Activated T-helper 2 cell treated with anti-CD3 and anti-CD28 coated beads, Interferon-gamma antibody, Interleukin-2, Interleukin-4, amounts not matched to agents 10 μg/mL and 5 μg/mL and 100 μg/mL, durations not matched to agents 14 hours and 24 hours and 36 hours (primary cell): ENCODE measurements at regions not wholly inside any gene's neighbourhood (a gene's known extent, or its start where the extent isn't known, plus 50 kb on each side); places are given as distances from the start of the nearest gene placed in this dataset.

Experiments
- DNase-seq: peaks from one replicate; pipeline ENCODE4 v3.0.0; 2021; ENCODE audit warnings: low spot score
- H3K27ac Mint-ChIP-seq: one replicate; pipeline ENCODE4 v1.8.0; 2021; ENCODE audit warnings: mixed read lengths
- H3K27me3 Mint-ChIP-seq: one replicate; pipeline ENCODE4 v1.8.0; 2021; ENCODE audit warnings: low read depth, mixed read lengths
- H3K36me3 Mint-ChIP-seq: one replicate; pipeline ENCODE4 v1.8.0; 2021; ENCODE audit warnings: low read depth, mixed read lengths
- H3K4me1 Mint-ChIP-seq: one replicate; pipeline ENCODE4 v1.8.0; 2021; ENCODE audit warnings: low read depth, mixed read lengths
- H3K4me3 Mint-ChIP-seq: one replicate; pipeline ENCODE4 v1.8.0; 2021; ENCODE audit warnings: low read depth, mild to moderate bottlenecking, moderate library complexity, mixed read lengths
- H3K9me3 Mint-ChIP-seq: one replicate; pipeline ENCODE4 v1.8.0; 2021; ENCODE audit warnings: mixed read lengths
- intact Hi-C: fragments of 100-400 bp; cut with micrococcal nuclease; formaldehyde crosslinking; loops from one replicate; pipeline ENCODE4 v1.15.1; 2023

- intact Hi-C loops: no loop called here
Observed at GRCh38 chr2:187224989-187225388, 223.1 kb downstream of the CALCRL start.

DNA sequence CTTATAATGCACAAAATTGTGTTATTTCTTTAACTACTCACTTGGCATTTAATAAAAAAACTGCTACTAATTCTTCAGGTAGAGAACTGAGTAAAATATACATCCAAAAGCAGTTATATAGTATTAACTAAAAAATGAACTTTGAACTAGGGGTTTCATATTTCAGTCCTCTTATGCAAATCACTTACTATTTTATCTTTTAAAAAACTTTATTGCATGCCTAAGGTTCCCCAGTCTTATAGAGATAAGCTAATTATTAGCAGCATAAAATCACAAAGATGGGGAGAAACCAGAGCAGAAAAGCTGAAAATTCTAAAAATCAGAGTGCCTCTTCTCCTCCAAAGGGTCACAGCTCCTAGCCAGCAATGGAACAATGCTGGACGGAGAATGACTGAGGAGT, 228.0 kb downstream of the CALCRL start:
- no peaks in the 10 kb centered on the region for H3K36me3 Mint-ChIP-seq
- no peak overlapping the region for H3K27ac Mint-ChIP-seq
- H3K4me1 Mint-ChIP-seq: no peaks in the 10 kb centered on the region
- no peaks in the 10 kb centered on the region for H3K27me3 Mint-ChIP-seq
- H3K4me3 Mint-ChIP-seq: no peak overlapping the region
- H3K9me3 Mint-ChIP-seq: no peaks in the 10 kb centered on the region
- intact Hi-C loops: no loop called here
- no peak for DNase-seq

More at GRCh38 chr2:187224989-187225388, 223.1 kb downstream of the CALCRL start:
- no peak overlapping the region for H3K4me3 Mint-ChIP-seq
- no peaks in the 10 kb centered on the region for H3K36me3 Mint-ChIP-seq
- H3K4me1 Mint-ChIP-seq: no peaks in the 10 kb centered on the region
- H3K9me3 Mint-ChIP-seq: no peaks in the 10 kb centered on the region
- H3K27ac Mint-ChIP-seq: no peak overlapping the region
- DNase-seq: no peak
- H3K27me3 Mint-ChIP-seq: no peaks in the 10 kb centered on the region

DNA sequence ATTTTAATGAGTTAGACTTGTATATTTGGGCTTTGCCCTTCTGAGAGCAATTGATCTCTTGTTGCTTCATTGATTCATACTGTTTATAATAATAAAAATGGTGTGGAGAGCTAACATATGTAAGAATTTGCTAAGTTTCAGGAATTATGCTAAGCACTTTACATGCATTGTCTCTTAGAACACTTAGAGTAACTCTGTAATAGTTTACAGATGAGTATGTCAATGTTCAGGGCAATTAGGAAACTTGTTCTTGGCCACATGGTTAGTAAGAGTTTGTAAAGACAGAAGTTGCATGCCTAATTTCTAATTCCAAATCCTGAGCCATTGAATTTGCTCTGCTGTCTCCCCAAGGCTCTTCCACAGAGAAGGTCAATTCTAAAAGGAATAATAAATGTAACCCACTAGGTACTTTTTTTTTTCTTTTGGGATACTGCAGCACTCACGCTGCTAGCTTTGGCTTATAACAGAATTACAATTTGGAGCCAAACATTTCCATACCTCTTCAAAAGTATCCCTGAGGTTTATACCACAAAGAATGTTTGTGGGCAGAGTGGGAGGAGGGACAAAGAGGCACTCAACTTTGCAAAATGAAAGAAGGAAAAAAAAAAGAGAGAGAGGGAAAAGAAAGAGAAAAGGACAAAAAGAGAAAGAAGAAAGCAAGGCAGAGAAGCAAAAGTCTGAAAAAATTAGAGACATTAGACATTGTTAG, 232.4 kb downstream of the CALCRL start:
- H3K9me3 Mint-ChIP-seq: no peaks in the 10 kb centered on the region
- no peak overlapping the region for H3K4me3 Mint-ChIP-seq
- H3K36me3 Mint-ChIP-seq: no peaks in the 10 kb centered on the region
- H3K27ac Mint-ChIP-seq: no peak overlapping the region
- H3K4me1 Mint-ChIP-seq: no peaks in the 10 kb centered on the region
- DNase-seq: no peak
- H3K27me3 Mint-ChIP-seq: no peaks in the 10 kb centered on the region
- intact Hi-C loops: no loop called here

DNA sequence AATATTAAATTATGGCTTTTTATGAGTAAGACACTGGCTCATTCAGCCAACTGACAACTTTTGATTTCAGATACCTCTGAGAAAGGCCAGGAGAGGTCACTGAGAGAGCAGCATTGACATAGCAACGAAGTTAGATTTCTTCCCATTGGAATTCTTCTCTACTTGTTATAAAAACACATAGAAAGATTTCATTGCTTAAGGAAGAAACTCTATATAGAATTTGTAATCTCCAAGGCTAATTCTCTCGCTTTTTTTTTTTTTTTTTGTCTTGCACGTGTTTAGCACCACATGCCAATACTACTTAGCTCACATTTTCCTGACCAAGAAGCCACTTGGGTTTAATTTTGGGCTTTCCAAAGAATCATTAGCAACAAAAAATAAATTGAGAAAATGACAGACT, 233.7 kb downstream of the CALCRL start:
- Mint-ChIP-seq H3K36me3 (no peaks in the 10 kb centered on the region), H3K27ac (no peak overlapping the region)
- intact Hi-C loops: no loop called here

GRCh38 chr2:187213798-187214197, 234.3 kb downstream of the CALCRL start:
- H3K4me1 Mint-ChIP-seq: no peaks in the 10 kb centered on the region
- H3K4me3 Mint-ChIP-seq: no peak overlapping the region
- H3K27me3 Mint-ChIP-seq: no peaks in the 10 kb centered on the region
- no peak for DNase-seq
- intact Hi-C loops: no loop called here
- H3K27ac Mint-ChIP-seq: no peak overlapping the region
- H3K9me3 Mint-ChIP-seq: no peaks in the 10 kb centered on the region
- H3K36me3 Mint-ChIP-seq: no peaks in the 10 kb centered on the region

More for the DNA sequence above, 233.7 kb downstream of the CALCRL start:
- Mint-ChIP-seq H3K4me1 (no peaks in the 10 kb centered on the region), H3K4me3 (no peak overlapping the region), H3K27me3 (no peaks in the 10 kb centered on the region), H3K9me3 (no peaks in the 10 kb centered on the region)
- no peak for DNase-seq

DNA sequence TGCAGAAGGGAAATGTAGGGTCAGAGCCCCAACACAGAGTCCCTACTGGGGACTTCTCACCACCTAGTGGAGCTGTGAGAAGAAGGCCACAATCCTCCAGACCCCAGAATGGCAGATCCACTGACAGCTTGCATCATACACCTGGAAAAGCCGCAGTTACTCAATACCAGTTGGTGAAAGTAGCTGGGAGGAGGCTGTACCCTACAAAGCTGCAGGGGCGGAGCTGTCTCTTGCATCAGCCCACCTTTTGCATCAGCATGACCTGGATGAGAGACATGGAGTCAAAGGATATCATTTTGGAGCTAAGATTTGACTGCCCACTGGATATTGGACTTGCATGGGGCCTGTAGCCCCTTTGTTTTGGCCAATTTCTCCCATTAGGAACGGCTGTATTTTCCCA, 237.3 kb downstream of the CALCRL start:
- DNase-seq: no peak
- no peak overlapping the region for H3K27ac Mint-ChIP-seq
- no peaks in the 10 kb centered on the region for H3K4me1 Mint-ChIP-seq
- H3K27me3 Mint-ChIP-seq: no peaks in the 10 kb centered on the region
- no peak overlapping the region for H3K4me3 Mint-ChIP-seq
- no peaks in the 10 kb centered on the region for H3K36me3 Mint-ChIP-seq
- no peaks in the 10 kb centered on the region for H3K9me3 Mint-ChIP-seq
- intact Hi-C loops: no loop called here

DNA sequence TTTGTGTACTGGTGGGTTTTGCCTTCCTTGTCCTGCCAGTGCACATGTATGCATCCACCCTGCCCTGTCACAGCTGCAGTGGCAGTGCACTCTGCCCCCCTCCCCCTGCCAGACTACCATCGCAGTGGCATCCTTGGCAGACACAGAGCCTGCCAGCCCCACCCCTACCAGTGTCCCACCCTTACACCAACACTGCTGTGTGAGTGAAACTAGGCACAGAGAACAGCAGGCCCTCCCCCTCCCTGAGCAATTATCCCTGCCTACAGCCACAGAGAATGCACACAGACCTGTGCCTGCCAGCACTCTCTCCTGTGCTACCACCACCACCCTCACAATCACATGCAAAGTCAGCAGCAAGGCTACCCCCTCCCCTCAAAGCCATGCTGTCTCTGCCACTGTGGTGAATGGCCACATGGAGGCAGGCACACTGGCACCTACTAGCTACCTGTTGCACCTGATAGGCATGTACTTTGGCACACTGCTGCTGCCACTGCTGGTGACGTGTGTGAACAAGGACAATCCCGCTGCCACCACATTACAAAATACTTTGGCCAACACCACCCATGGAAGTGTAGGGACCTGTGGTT, 239.8 kb downstream of the CALCRL start:
- Mint-ChIP-seq H3K36me3 (no peaks in the 10 kb centered on the region), H3K27ac (no peak overlapping the region), H3K4me3 (no peak overlapping the region), H3K4me1 (no peaks in the 10 kb centered on the region), H3K27me3 (no peaks in the 10 kb centered on the region), H3K9me3 (no peaks in the 10 kb centered on the region)
- no peak for DNase-seq
- intact Hi-C loops: no loop called here

DNA sequence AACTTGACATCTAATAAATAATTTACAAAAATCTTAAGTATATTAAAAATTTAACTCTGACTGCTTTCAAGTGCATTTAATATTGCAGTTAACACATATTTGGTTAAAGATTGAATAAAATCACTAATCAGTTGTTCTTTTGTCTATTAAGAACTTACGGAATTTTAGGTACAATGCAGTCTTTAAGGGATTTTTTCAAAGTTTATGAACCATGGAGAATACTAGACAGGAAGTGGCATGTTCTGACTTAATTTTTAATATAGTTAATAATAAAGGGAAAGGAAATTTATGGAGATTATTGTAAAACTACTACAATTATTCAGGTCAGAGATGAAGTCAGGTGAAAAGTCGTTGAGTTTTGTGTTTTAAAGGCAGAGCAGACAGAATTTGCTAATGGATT, 240.9 kb downstream of the CALCRL start:
- no peak for DNase-seq
- no peaks in the 10 kb centered on the region for H3K36me3 Mint-ChIP-seq
- no peaks in the 10 kb centered on the region for H3K27me3 Mint-ChIP-seq
- H3K4me3 Mint-ChIP-seq: no peak overlapping the region
- no peaks in the 10 kb centered on the region for H3K9me3 Mint-ChIP-seq
- H3K27ac Mint-ChIP-seq: no peak overlapping the region
- no peaks in the 10 kb centered on the region for H3K4me1 Mint-ChIP-seq
- intact Hi-C loops: no loop called here

GRCh38 chr2:187206471-187206870, 241.6 kb downstream of the CALCRL start:
- H3K36me3 Mint-ChIP-seq: no peaks in the 10 kb centered on the region
- no peaks in the 10 kb centered on the region for H3K27me3 Mint-ChIP-seq
- no peak overlapping the region for H3K27ac Mint-ChIP-seq
- no peak for DNase-seq
- intact Hi-C loops: no loop called here
- no peaks in the 10 kb centered on the region for H3K9me3 Mint-ChIP-seq
- H3K4me1 Mint-ChIP-seq: no peaks in the 10 kb centered on the region
- no peak overlapping the region for H3K4me3 Mint-ChIP-seq

- Mint-ChIP-seq H3K4me1 (no peaks in the 10 kb centered on the region), H3K4me3 (no peak overlapping the region), H3K9me3 (no peaks in the 10 kb centered on the region), H3K27me3 (no peaks in the 10 kb centered on the region), H3K27ac (no peak overlapping the region), H3K36me3 (no peaks in the 10 kb centered on the region)
- no peak for DNase-seq
- intact Hi-C loops: no loop called here
Observed at GRCh38 chr2:187206071-187206470, 242.0 kb downstream of the CALCRL start.

GRCh38 chr2:187198136-187198535, 249.9 kb downstream of the CALCRL start:
- H3K4me1 Mint-ChIP-seq: no peaks in the 10 kb centered on the region
- H3K27me3 Mint-ChIP-seq: no peaks in the 10 kb centered on the region
- no peak overlapping the region for H3K4me3 Mint-ChIP-seq
- intact Hi-C loops: no loop called here
- no peaks in the 10 kb centered on the region for H3K36me3 Mint-ChIP-seq
- no peak for DNase-seq
- H3K9me3 Mint-ChIP-seq: no peaks in the 10 kb centered on the region
- H3K27ac Mint-ChIP-seq: no peak overlapping the region

- Mint-ChIP-seq H3K4me3 (no peak overlapping the region), H3K36me3 (no peaks in the 10 kb centered on the region), H3K27ac (no peak overlapping the region), H3K9me3 (no peaks in the 10 kb centered on the region), H3K27me3 (no peaks in the 10 kb centered on the region), H3K4me1 (no peaks in the 10 kb centered on the region)
- DNase-seq: no peak
- intact Hi-C loops: no loop called here
Observed at GRCh38 chr2:187194049-187194448, 254.0 kb downstream of the CALCRL start.

DNA sequence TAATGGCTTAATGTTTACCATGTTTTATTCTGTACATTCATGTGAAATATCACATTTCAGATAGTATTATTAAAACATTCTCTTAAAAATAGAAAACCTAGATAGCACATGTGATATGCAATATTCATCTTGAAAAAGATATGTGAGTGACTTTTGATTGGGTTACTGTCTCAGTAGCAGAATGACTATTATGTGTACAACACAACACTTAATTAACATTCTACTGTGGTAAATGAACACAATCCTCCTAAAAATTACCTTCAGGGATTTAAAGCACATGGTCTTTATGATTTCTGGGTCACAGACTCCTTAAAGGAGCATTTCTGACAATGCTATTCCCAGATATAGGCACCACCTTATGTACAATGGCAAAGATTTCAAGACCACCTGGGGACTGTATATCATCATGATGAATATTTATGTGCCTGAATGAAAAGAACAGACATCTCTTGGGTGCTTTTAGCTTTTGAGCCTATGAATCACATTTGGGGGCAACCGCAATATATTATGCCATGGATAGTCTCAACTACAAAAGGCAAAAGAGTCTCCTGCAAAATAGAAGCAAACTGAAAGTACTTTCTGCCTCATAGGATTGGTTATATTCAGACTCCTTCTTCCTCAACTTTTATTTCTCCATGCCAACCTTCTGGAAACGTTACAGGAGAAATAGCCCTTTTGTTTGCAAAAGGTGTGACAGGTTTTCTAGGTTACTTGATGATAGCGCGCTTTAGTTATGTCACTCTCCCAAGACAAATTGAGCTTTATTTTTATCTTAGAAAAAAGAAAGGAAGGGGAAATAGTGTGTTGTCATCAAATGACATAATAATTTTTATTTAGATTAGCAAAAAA, 259.0 kb downstream of the CALCRL start:
- Mint-ChIP-seq H3K4me3 (no peak overlapping the region), H3K27ac (no peak overlapping the region), H3K36me3 (no peaks in the 10 kb centered on the region), H3K27me3 (no peaks in the 10 kb centered on the region), H3K4me1 (no peaks in the 10 kb centered on the region), H3K9me3 (no peaks in the 10 kb centered on the region)
- no peak for DNase-seq
- intact Hi-C loops: no loop called here
